Inflammatory macrophage (primary cell): ENCODE measurements at regions not wholly inside any gene's neighbourhood (a gene's known extent, or its start where the extent isn't known, plus 50 kb on each side); places are given as distances from the start of the nearest gene placed in this dataset.
"Not testable (repeated sequence)": the region's sequence is repeated elsewhere in the genome, so short reads cannot be mapped to it uniquely, and the experiment has no call there.

ENCODE experiments used
- DNase-seq, 2 donors: peaks; one replicate each; pipeline ENCODE4 v3.0.0-alpha.2; 2020 to 2022

GRCh38 chr13:81610644-81611043, 1269.7 kb upstream of the SPRY2 start:
- no peak for DNase-seq

- no peak for DNase-seq
These were observed 1268.4 kb upstream of the SPRY2 start for GRCh38 chr13:81609335-81609734.

GRCh38 chr13:81606074-81606473, 1265.1 kb upstream of the SPRY2 start:
- no peak for DNase-seq

- no peak for DNase-seq
These were observed 1261.3 kb upstream of the SPRY2 start for GRCh38 chr13:81602241-81602640.

- no peak for DNase-seq
These were observed 1256.2 kb upstream of the SPRY2 start for GRCh38 chr13:81597101-81597500.

GRCh38 chr13:81596224-81596753, 1255.4 kb upstream of the SPRY2 start:
- DNase-seq, result no peak

- DNase-seq, result no peak
These were observed 1250.7 kb upstream of the SPRY2 start for GRCh38 chr13:81591528-81592220.

- no peak for DNase-seq
These were observed 1241.5 kb upstream of the SPRY2 start for GRCh38 chr13:81582381-81582780.

GRCh38 chr13:81577601-81578195, 1236.8 kb upstream of the SPRY2 start:
- DNase-seq, result no peak

- no peak for DNase-seq
These were observed 1227.9 kb upstream of the SPRY2 start for GRCh38 chr13:81568824-81569223.

GRCh38 chr13:81565849-81566248, 1224.9 kb upstream of the SPRY2 start:
- no peak for DNase-seq

- no peak for DNase-seq
These were observed 1222.2 kb upstream of the SPRY2 start for GRCh38 chr13:81563091-81563490.

GRCh38 chr13:81562598-81562997, 1221.7 kb upstream of the SPRY2 start:
- no peak for DNase-seq

GRCh38 chr13:81551036-81551435, 1210.1 kb upstream of the SPRY2 start:
- no peak for DNase-seq

GRCh38 chr13:81546294-81546693, 1205.4 kb upstream of the SPRY2 start:
- not testable (repeated sequence) for DNase-seq

- DNase-seq, result no peak
These were observed 1199.9 kb upstream of the SPRY2 start for GRCh38 chr13:81540777-81541176.

- no peak for DNase-seq
These were observed 1198.8 kb upstream of the SPRY2 start for GRCh38 chr13:81539643-81540150.

- DNase-seq, result no peak
These were observed 1158.0 kb upstream of the SPRY2 start for GRCh38 chr13:81498969-81499368.

- no peak for DNase-seq
These were observed 1152.2 kb upstream of the SPRY2 start for GRCh38 chr13:81493144-81493543.

GRCh38 chr13:81492449-81492848, 1151.5 kb upstream of the SPRY2 start:
- no peak for DNase-seq

- DNase-seq, result no peak
These were observed 1147.1 kb upstream of the SPRY2 start for GRCh38 chr13:81488021-81488420.

- DNase-seq, result no peak
These were observed 1146.2 kb upstream of the SPRY2 start for GRCh38 chr13:81487151-81487550.

- DNase-seq, result no peak
These were observed 1139.7 kb upstream of the SPRY2 start for GRCh38 chr13:81480634-81481033.

GRCh38 chr13:81473366-81473899, 1132.5 kb upstream of the SPRY2 start:
- no peak for DNase-seq
